NB4 (cell line): ENCODE measurements at regions not wholly inside any gene's neighbourhood (a gene's known extent, or its start where the extent isn't known, plus 50 kb on each side); places are given as distances from the start of the nearest gene placed in this dataset.

Experiments used
- MAX ChIP-seq: IDR thresholded peaks from 2 replicates; pipeline ENCODE4 v1.6.1; 2011; ENCODE audit warnings: low read depth, low read length
- TF ChIP-seq, protein P1 (sequence below): IDR thresholded peaks from one replicate; pipeline ENCODE4 v1.5.1; 2012; ENCODE audit warnings: low read depth, low read length

- TF ChIP-seq, protein P1, sequence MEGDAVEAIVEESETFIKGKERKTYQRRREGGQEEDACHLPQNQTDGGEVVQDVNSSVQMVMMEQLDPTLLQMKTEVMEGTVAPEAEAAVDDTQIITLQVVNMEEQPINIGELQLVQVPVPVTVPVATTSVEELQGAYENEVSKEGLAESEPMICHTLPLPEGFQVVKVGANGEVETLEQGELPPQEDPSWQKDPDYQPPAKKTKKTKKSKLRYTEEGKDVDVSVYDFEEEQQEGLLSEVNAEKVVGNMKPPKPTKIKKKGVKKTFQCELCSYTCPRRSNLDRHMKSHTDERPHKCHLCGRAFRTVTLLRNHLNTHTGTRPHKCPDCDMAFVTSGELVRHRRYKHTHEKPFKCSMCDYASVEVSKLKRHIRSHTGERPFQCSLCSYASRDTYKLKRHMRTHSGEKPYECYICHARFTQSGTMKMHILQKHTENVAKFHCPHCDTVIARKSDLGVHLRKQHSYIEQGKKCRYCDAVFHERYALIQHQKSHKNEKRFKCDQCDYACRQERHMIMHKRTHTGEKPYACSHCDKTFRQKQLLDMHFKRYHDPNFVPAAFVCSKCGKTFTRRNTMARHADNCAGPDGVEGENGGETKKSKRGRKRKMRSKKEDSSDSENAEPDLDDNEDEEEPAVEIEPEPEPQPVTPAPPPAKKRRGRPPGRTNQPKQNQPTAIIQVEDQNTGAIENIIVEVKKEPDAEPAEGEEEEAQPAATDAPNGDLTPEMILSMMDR, result no peak
- TF ChIP-seq MAX, result no peak
Measured at GRCh38 chr20:8076306-8077136, 55.5 kb upstream of the PLCB1 start.
